ENCODE measurements at regions not wholly inside any gene's neighbourhood (a gene's known extent, or its start where the extent isn't known, plus 50 kb on each side); places are given as distances from the start of the nearest gene placed in this dataset.

DNA sequence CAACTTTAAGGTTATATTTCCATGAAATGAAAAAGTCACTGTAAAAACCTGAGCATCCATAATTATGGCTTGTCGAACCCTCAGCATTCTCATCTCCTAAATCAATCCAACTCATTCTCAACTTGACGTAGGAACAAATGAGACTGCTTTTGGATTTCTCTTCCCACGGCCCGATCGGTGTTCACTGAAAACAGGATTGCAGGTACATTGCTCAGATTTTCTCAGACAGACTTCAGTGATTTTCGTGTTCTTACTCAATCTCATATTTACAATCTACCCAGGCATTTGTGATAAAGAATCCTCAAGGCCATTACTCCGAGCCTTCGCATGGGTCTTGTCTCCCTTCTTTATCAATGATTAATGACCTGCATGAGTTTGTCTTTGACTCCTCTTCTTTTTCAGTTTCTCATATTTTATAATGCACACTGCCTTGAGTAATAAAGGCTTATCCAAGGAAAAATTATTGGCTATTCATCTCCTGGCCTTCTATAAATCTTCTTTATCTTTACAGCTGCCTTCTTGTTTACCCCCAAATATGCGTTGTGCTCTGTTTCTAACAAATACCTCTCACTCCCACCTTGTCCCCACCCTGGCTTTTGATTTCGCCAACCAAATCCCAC lies 90.4 kb upstream of the MYO3A start:
- TF ChIP-seq BACH1 (IDR thresholded peaks at IDR 0.05; ENCODE audit: low read length) (no peak), YY1 (IDR thresholded peaks at IDR 0.05; ENCODE audit: low read depth, low read length) (no peak), POLR2A (IDR thresholded peaks at IDR 0.05; ENCODE audit: control extremely low read depth in 1 of 2, low read depth in 2 of 2, low read length in 2 of 2) (no peak), CHD1 (IDR thresholded peaks at IDR 0.05; ENCODE audit: low read depth, low read length) (no peak), ZNF274 (IDR thresholded peaks at IDR 0.05; ENCODE audit: borderline replicate concordance, extremely low read depth, low read length) (no peak), POLR2AphosphoS5 (IDR thresholded peaks at IDR 0.05; ENCODE audit: low read depth, low read length) (no peak), PHF8 (conservative IDR thresholded peaks at IDR 0.05; ENCODE audit: low read depth, low read length) (no peak), RAD21 (IDR thresholded peaks at IDR 0.05 in 1 of 2, conservative IDR thresholded peaks at IDR 0.05 in 1 of 2; ENCODE audit: low read depth in 2 of 2, low read length in 2 of 2) (no peak), HDAC6 (IDR thresholded peaks at IDR 0.05; ENCODE audit: low read depth, low read length) (no peak), EZH2 (IDR thresholded peaks at IDR 0.05; ENCODE audit: low read depth, low read length, severe bottlenecking) (no peak), CREB1 (IDR thresholded peaks at IDR 0.05) (no peak), CEBPB (IDR thresholded peaks at IDR 0.05; ENCODE audit: low read depth, low read length) (no peak)
- TF ChIP-seq, protein P1, sequence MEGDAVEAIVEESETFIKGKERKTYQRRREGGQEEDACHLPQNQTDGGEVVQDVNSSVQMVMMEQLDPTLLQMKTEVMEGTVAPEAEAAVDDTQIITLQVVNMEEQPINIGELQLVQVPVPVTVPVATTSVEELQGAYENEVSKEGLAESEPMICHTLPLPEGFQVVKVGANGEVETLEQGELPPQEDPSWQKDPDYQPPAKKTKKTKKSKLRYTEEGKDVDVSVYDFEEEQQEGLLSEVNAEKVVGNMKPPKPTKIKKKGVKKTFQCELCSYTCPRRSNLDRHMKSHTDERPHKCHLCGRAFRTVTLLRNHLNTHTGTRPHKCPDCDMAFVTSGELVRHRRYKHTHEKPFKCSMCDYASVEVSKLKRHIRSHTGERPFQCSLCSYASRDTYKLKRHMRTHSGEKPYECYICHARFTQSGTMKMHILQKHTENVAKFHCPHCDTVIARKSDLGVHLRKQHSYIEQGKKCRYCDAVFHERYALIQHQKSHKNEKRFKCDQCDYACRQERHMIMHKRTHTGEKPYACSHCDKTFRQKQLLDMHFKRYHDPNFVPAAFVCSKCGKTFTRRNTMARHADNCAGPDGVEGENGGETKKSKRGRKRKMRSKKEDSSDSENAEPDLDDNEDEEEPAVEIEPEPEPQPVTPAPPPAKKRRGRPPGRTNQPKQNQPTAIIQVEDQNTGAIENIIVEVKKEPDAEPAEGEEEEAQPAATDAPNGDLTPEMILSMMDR (IDR thresholded peaks at IDR 0.05; ENCODE audit: control extremely low read depth in 1 of 3, insufficient read depth in 1 of 3, low read depth in 1 of 3, low read length in 3 of 3), result no peak
